ENCODE measurements at regions not wholly inside any gene's neighbourhood (a gene's known extent, or its start where the extent isn't known, plus 50 kb on each side); places are given as distances from the start of the nearest gene placed in this dataset.
A peak's percentile ranks its signal among the peaks of the same experiment; 100 is the strongest.
"Not testable (repeated sequence)": the region's sequence is repeated elsewhere in the genome, so short reads cannot be mapped to it uniquely, and the experiment has no call there.

DNA sequence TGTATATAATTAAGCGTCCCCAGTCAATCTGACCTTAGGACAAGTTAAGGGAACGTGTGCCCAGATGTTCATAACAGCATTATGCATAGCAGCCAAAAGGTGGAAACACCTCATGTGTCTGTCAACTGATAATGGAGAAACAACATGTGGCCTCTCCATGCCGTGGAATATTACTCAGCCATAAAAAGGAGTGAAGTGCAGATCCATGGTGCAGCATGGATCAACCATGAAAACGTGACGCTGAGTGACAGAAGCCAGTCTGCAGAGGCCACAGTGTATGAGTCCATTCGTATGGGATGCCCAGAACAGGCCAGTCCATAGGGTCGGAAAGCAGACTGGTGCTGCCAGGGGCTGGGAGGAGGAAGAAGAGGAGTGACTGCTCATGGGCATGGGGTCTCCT, 161.0 kb upstream of the CIBAR2 start:
- DNase-seq (ENCODE audit: extremely low read depth in 1 of 2, low read depth in 1 of 2), result no peak

DNA sequence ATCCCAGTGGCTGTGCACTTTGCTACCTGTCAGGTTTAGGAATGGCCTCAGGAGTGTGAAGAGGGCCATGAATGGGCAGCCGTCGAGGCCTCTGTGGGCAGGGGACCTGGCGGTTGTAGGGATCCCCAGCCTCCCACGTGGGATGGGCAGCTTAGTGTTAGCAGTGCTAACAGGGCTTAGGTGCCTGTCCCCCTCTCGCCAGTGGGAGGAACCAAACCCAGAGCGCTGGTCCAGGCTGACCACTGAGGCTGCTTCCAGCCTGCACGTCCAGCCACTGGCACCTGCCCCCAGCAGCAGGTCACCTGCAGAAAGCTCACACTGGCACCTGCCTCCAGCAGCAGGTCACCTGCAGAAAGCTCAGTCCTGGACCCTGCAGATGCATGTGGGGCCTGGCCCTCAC, 162.2 kb upstream of the CIBAR2 start:
- no peak for DNase-seq (ENCODE audit: extremely low read depth in 1 of 2, low read depth in 1 of 2)

DNA sequence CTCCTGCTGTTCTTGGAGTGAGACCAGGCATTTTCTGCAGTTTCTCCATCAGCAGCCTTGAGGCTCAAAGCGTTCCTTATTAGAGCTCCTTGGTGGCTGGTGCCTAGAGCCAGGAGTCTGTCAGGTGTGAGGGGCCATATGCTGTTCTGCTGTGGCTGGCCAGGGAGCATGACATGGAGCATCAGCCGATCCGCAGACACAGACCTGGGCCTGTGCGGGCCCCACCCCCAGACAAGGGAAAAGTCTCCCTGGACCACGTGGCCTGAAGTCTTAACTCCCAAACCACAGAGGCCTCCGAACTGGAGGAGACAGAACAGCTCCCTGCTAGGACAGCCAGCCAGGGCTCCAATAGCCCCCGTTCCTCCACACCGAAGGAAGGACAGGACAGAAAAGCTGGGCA, 162.7 kb upstream of the CIBAR2 start:
- no peak for DNase-seq (ENCODE audit: extremely low read depth in 1 of 2, low read depth in 1 of 2)

DNA sequence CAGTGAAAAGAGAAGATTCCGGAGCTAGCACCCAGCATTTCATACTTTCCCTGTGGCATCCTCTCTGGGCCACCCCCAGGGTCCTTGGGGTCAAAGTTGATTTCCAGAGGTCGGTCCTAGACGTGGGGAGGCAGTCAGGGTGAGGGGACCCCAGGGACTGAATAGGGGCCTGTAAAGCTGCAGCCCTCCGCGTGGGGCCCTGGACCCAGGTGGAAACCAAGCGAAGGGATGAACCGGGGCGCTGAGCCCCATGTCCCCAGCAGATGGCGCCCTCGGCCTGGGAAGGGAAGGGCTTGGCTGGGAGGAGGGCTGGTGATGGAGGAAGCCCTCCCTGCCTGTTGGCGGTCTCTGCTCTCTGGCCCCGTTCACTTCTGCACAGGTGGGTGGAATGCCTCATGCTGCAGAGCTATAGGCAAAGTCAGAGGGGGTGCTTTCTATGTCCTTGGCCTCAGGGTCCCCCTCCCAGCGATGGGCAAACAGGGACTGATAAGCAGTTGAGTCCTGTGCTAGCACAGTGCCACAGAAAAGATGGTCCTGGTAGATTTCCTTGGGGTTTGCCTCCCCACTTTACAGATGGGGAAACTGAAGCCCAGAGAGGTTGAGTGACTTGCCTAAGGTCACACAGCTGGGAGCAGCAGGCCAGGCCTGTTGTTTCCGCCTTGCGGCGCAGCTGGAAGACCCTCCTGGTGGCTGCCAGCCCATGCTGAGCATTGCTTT, 163.4 kb upstream of the CIBAR2 start:
- peak; percentile 10 to 52 for DNase-seq (ENCODE audit: extremely low read depth in 1 of 2, low read depth in 1 of 2)

DNA sequence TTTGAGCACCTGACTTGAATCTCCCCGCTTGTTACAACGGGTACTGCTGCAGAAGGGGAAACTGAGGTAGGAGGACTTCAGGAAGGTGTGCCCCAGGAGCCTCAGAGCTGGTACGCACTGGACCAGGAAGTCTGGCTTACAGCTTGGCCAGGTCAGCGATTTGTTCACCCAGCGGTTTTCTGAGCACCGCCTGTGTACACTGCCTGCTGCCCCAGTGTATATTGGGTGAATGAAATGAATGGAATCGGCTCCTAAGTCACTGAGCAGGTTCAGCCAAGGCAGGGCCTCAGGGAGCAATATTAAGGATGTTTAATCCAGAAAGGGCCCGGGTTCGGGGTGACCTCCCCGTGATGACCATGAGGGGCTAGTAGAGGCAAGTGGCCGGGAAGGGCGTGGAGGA, 164.0 kb upstream of the CIBAR2 start:
- DNase-seq (ENCODE audit: extremely low read depth in 1 of 2, low read depth in 1 of 2), result no peak

DNA sequence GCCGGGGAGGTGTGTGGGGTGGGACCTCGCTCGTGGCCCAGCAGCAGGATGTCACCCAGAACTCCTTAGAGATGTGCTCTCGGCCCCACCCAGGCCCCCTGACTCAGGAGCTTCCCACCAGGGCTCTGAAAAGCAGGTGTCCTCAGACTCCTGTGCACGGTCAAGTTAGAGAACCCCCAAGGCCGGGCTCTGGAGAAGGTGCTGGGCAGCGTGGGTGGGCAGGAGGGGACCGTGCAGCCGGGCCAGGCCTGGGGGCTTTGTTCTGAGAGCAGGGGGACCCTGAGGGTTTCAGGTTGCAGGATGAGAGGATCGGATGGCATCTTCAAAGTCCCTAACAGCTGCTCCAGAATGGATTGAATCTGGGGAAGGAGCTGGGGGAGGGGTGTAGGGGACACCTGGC, 164.4 kb upstream of the CIBAR2 start:
- no peak for DNase-seq (ENCODE audit: extremely low read depth in 1 of 2, low read depth in 1 of 2)

DNA sequence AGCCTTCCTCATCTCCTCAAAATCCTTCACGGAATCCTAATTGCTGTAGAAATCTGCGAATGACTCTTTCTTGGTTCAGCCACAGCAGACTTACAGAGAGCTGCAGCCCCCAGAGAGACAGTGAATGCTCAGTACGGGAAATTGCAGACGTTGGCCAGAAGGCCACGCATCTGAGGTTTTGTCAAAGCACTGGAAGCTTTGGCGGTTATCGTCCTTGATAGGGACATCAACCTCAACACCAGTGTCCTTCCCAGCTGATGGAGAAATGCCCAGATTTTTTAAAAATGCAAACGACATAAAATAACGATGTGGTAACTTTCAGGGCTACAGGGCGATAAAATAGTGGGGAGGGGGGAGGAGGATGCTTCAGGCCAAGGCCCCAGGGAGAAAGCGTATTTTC, 166.6 kb upstream of the CIBAR2 start:
- DNase-seq (ENCODE audit: extremely low read depth in 1 of 2, low read depth in 1 of 2), result no peak

DNA sequence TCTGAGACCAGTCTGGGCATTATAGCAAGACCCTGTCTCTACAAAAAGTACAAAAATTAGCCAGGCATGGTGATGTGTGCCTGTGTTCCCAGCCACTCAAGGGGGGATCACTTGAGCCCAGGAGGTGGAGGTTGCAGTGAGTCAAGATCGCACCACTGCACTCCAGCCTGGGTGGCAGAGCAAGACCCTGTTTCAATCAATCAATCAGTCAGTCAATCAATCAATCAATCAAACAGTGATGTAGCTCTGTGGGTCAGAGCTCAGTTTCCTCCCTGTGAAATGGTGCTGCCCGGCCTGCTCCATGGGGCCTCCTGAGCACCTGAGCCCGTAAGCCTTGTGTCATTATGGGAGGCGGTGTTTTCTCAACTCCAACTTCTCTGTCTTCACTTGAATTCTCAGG, 167.1 kb upstream of the CIBAR2 start:
- DNase-seq (ENCODE audit: extremely low read depth in 1 of 2, low read depth in 1 of 2), result no peak

DNA sequence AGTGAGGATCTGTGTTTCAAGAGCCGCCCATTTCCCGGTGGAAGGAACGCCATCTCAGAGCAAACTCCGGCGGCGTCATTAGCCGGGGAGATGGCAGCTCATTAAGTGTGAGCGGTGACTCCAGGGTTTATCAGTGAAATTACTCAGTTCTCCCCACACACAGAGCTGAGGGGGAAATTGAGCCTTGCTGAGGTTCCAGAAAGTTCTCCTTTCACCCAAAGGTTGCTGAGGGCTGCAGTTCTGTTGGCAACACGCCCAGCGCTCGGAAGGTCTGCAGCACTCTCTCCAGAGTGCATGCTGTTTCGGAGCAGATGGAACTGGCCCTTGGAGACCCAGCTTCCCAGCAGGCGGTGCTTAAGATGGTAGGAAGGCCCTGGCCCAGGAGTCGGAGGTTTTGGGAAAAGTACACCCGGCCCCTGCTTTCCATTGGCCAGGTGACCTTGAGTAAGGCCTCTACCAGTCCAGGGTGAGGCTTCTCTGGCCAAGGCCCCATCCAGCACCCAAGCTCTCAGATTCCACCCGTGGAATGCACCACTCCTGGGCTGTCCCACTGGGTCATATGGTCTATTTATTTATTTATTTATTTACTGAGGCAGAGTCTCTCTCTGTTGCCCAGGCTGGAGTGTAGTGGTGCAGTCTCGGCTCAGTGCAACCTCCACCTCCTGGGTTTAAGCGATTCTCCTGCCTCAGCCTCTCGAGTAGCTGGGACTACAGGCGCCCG, 167.7 kb upstream of the CIBAR2 start:
- DNase-seq (ENCODE audit: extremely low read depth in 1 of 2, low read depth in 1 of 2), result no peak

DNA sequence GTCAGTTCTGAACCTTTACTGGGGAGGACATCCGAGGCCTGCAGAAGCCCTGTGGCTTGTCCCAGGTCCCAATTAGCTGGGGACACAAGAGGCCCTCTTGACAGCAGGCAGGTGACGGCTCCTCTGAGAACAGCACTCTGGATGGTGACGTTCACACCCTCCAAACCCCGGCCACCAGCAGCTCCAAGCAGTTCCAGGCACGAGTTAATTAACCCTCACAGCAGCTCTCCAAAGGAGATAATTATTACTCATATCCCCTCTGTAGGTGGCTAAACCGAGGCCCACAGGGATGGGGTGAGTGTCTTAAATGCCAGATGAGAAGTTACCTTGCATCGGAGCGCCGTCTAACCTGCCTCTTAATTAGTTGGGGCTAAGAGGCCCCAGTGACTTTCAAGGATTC, 168.9 kb upstream of the CIBAR2 start:
- no peak for DNase-seq (ENCODE audit: extremely low read depth in 1 of 2, low read depth in 1 of 2)

DNA sequence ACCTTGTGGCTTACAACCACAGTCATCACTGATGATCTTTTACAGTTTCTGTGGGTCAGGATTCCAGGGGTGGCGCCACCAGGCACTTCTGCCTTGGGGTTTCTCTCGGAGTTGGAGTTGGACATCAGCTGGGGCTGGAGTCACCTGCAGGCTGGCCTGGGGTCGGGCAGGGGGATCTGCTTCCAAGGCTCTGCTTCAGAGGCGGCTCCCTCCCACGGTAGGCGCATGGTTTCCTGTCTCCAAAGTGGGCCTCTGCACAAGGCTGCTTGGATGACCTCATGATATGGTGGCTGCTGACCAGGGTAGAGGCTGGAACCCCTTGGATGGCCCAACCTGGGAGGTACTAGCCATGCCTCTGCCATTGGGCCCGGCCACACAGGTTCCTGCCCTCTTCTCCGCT, 170.6 kb upstream of the CIBAR2 start:
- DNase-seq (ENCODE audit: extremely low read depth in 1 of 2, low read depth in 1 of 2), result no peak

DNA sequence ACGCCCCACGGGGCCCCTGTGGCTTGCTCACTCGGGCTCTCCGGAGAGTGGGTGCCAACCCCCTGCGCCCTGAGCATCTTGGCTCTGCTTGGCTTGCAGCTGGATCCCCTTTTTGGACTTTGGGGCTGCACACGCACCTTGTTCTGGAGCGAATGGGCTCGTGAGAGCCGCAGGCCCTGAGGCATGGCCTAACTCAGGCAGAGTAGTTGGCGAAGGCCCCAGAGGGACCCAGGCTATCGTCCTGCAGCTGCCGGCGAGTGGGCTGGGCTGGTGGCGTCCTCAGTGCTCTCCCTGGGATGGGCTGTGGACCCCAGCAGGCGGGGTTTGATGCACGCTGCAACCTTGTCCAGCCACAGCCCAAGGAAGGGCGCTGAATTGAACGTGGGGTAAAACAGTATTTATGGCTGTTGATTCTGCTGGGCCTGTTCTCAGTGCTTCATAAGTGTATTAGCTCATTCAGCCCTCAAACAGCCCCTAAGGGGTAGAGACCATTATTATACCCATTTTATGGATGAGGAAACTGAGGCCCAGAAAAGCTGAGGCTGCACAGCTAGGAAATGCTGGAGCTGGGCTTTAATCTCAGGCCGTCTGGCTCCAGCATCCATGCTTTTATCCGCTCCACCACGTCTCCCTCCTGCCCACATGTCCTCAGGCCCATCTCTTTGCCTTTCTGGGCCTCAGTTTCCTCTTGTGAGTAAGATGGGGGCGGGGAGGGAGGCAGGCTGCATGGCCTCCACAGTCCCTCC, 171.2 kb upstream of the CIBAR2 start:
- no peak for DNase-seq (ENCODE audit: extremely low read depth in 1 of 2, low read depth in 1 of 2)

DNA sequence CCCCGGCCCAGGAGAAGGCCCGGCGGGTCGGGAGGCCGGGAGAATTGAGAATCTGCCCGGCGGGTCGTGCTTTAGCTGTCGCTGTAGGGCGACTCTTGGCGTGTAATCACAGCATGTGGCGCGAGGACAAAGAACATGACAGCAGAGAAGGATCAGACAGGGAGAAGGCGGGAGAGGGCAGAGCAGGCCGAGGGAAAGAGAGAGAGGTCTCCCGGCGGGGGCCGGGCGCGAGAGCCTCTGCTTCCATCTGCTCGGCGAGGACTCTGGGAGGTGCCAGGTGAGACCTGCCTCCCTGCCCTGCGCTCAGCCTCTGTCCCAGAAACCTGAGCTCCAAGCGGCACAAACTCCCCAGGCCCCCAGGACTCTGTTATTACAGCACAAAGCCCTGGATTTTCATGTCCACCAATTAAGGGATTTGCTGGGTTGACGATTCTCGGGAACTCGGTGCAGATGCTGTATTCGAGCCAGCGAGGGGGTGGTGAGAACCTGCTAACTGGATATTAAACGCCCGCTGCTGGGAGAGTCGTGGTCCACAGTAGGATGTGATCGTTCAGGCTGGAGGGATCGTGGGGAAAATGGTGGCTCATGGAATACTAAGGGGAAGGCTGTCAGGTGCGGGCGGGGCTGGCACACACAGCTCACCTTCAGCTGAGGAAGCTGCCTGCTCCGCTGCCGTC, 172.0 kb upstream of the CIBAR2 start:
- DNase-seq (ENCODE audit: extremely low read depth in 1 of 2, low read depth in 1 of 2), result no peak

DNA sequence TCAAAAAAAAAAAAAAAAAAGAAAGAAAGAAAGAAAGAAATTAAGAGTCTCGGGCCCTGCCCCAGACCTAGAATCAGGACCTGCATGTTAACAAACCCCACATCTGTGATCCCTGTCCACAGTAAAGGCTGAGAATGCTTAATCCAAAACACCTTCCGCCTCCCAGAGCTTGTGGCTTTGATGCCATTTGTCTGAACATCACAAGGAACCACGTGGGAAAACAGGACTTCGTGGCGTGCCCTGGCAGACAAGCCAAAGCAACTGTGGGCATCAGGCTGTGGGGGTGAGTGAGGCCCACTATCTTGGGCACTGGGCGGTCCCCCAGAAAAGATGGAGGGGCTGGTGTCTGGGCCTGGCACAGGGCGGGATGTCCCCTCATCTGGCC, 173.4 kb upstream of the CIBAR2 start:
- DNase-seq (ENCODE audit: extremely low read depth in 1 of 2, low read depth in 1 of 2), result no peak

DNA sequence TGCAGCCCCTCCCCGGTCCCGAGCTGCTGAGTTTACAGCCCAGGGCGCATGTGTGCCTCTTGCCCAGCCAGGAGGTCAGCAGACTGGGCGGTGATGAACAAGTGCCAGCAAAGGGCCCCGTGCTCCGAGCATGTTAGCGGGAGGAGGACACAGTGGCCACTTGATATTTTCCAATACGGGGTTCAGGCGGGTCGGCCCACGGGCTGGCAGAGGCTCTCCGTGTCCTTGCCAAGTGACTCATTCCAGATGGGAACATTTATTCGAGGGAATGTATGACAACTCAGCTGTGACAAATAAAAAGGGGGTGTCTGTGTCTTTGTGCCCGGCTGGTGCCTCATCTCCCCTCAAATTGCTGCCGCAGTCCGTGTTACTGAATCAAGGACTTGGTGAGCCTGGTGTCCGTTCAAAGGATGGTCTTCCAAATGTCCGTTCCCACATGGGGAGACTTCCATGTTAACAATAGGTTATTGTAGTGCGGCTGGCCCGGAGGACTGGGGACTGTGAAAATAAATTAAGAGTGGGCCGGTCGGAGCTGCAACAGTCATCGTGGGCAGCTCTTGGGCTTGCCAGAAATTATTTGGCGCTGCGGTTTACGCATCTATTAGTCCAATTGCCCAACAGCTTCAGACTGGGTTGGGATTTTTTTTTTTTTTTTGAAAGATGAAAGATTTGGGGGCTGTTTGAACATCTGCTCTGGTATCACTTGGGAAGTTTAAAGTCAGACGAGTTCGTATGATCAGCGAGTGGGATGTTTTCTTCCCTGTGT, 174.0 kb upstream of the CIBAR2 start:
- DNase-seq (ENCODE audit: extremely low read depth in 1 of 2, low read depth in 1 of 2), result no peak

DNA sequence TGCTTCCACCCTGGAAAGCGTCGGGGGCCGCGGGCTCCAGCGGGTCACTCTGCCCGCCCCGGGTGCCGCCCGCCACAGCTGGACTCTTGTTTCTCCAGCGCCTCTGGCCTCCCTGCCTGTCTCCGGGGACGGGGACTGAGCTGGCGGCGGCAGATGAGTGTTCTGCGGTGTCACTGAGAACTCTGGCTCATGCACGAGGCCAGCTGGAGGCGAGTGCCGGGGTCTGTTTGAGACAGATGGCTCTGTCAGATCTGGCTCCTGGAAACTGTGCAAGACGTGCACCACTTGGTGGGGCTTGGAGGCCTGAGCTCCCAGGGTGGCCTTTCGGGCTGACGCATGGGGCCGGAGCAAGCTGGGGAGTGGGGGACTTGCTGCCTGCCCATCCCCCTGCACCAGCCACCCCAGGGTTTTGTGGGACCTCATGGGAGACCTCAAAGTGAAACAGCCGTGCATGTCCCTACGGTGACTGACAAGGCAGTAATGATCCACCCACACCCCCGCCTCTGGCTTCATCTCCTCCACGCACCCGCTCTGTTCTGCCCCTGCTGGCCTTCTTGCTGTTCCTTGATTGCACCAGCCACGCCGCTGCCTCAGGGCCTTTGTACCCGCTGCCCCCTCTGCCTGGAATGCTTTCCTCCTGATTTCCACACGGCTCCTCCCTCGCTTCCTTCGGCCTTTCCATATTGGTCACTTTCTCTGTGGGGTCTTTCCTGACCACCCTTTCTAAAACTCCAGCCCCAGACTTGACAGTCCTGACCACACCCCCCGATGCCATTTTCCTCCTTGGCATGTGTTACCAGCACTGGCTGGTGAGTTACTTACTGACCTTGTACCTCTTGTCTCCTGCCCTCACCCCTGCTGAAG, 174.9 kb upstream of the CIBAR2 start:
- DNase-seq (ENCODE audit: extremely low read depth in 1 of 2, low read depth in 1 of 2), result no peak

DNA sequence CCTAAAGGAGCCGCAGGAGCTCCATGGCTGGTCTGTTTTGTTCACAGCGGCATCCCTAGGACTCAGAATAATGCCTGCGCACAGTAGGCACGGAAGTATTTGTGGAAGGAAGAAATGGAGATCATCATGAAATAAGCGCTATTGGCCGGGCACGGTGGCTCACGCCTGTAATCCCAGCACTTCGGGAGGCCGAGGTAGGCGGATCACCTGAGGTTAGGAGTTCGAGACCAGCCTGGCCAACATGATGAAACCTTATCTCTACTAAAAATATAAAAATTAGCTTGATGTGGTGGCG, 175.5 kb upstream of the CIBAR2 start:
- DNase-seq (ENCODE audit: extremely low read depth in 1 of 2, low read depth in 1 of 2), result not testable (repeated sequence)

DNA sequence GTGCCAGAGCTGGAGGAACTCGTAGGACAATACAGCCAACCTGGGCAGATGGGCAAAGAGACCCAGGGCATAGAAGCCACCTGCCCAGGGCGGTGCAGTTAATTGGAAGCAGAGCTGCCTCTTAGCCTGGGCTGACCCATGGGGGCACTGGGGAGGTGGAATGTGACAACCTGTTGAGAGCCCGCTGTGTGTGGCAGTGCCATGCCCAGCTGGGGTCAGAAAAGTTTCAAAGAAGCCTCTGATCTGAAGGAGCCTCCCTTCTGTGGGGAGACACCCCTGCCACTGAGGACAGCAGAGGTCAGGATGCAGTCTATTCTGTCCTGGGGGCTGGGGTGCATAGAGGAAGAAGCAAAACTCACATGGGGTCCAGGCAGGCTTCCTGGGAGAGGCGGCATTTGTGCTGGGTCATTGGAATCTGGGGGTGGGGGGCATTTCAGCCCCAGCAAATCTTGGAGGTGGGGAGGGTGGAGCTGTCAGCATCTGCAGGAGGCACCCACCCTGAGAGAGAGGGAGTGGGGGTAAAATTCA, 176.1 kb upstream of the CIBAR2 start:
- DNase-seq (ENCODE audit: extremely low read depth in 1 of 2, low read depth in 1 of 2), result no peak

DNA sequence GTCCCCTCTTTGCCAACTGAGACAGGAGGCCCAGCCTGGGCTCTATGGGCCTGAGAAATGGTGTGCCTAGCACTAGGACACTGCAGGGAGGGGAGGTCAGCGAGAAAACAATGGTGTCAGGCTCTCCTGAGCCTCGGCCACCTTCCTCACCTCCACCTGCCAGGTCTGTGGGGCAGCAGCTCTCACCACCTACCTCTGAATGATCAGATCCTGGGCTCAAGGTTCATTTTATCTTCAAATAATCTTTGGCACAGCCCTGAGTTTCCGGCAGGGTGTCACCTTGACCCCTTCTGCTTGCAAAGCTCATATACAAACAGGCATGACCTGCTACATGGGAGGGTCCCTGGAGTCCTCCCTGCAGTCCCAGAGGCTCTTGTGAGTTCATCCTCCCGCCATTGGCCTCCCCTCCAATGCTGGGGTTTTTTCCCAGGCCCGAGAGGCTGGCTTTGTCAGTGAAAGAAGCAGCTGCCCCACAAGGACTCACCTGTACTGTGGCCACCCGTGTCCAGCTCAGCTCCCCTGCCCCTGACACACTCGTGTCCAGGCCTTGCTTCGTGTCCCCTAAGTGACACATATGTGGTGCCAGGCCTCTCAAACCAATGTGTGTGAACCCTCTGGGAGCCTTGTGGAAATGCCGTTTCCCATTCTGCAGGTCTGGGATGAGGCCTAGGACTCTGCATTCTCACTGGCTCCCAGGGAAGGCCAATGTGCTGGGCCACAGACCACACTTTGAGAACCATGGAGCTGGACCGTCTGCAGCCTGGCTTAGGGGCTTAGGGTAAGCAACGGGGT, 176.8 kb upstream of the CIBAR2 start:
- no peak for DNase-seq (ENCODE audit: extremely low read depth in 1 of 2, low read depth in 1 of 2)
